ENCODE measurements at regions not wholly inside any gene's neighbourhood (a gene's known extent, or its start where the extent isn't known, plus 50 kb on each side); places are given as distances from the start of the nearest gene placed in this dataset.

- no peak for TF ChIP-seq CTCF (IDR thresholded peaks at IDR 0.05)
- TF ChIP-seq POLR2A (IDR thresholded peaks at IDR 0.05): no peak
These were observed 478.3 kb upstream of the PPP2R3A start for GRCh38 chr3:135487261-135487660.
